ENCODE measurements at regions not wholly inside any gene's neighbourhood (a gene's known extent, or its start where the extent isn't known, plus 50 kb on each side); places are given as distances from the start of the nearest gene placed in this dataset.

- Mint-ChIP-seq H3K4me1 (no peaks in the 10 kb centered on the region), H3K4me3 (no peak overlapping the region), H3K27ac (no peak overlapping the region), H3K27me3 (peaks cover 10% of the 10 kb centered on the region), H3K9me3 (ENCODE audit: insufficient read depth) (no peaks in the 10 kb centered on the region)
- Histone ChIP-seq H3K4me3 (ENCODE audit: control extremely low read depth in 1 of 5, extremely low read depth in 1 of 5, insufficient read depth in 1 of 5, low read depth in 2 of 5, low read length in 4 of 5) (no peak overlapping the region), H3K27me3 (replicated peaks in 1 of 4; ENCODE audit: control extremely low read depth in 1 of 4, control insufficient read depth in 3 of 4, insufficient read depth in 4 of 4, low read length in 3 of 4) (no peaks in the 10 kb centered on the region), H3K4me1 (ENCODE audit: control insufficient read depth in 2 of 2, insufficient read depth in 2 of 2, low read length in 2 of 2) (no peaks in the 10 kb centered on the region), H3K79me2 (ENCODE audit: control insufficient read depth, insufficient read depth, low read length) (no peaks in the 10 kb centered on the region), H3K27ac (ENCODE audit: low read length in 2 of 2) (no peak overlapping the region), H3K9ac (ENCODE audit: low read length) (no peak overlapping the region), H2AFZ (ENCODE audit: insufficient read depth, low read depth, low read length, poor library complexity, severe bottlenecking) (no peak overlapping the region), H3K36me3 (replicated peaks in 1 of 2; ENCODE audit: control extremely low read depth in 1 of 2, control insufficient read depth in 1 of 2, extremely low read depth in 1 of 2, insufficient read depth in 2 of 2, low read length in 1 of 2) (no peaks in the 10 kb centered on the region), H3K9me3 (ENCODE audit: control extremely low read depth in 1 of 3, control insufficient read depth in 2 of 3, insufficient read depth in 1 of 3, low read length in 2 of 3) (peaks cover 0 to 18% (median 0%) of the 10 kb centered on the region in 3 donors), H4K20me1 (ENCODE audit: control insufficient read depth, insufficient read depth, low read length, poor library complexity, severe bottlenecking) (no peaks in the 10 kb centered on the region), H3K4me2 (replicated peaks; ENCODE audit: low read depth, low read length, poor library complexity, severe bottlenecking) (no peak overlapping the region)
- intact Hi-C loops (cut with micrococcal nuclease): no loop called here
- DNase-seq: no peak
- ChIA-PET CTCF (no interaction called here), POLR2A (no interaction called here)
- 58% methylated on average over 7 of the region's 11 CpGs for WGBS (ENCODE audit: insufficient coverage)
- no peak for ATAC-seq (ENCODE audit: low read depth)
- TF ChIP-seq EZH2 (IDR thresholded peaks at IDR 0.05; ENCODE audit: borderline replicate concordance, insufficient read depth, low read depth, low read length, poor library complexity, severe bottlenecking) (no peak), CTCF (IDR thresholded peaks at IDR 0.05) (no peak)
Observed at GRCh38 chr19:29293292-29293691, 80.3 kb upstream of the UQCRFS1 start.

- Mint-ChIP-seq H3K27ac (no peak overlapping the region), H3K9me3 (ENCODE audit: insufficient read depth) (no peaks in the 10 kb centered on the region), H3K27me3 (peaks cover 10% of the 10 kb centered on the region), H3K4me3 (no peak overlapping the region), H3K4me1 (no peaks in the 10 kb centered on the region)
- H3K4me1 ChIP-seq (ENCODE audit: control insufficient read depth in 2 of 2, insufficient read depth in 2 of 2, low read length in 2 of 2): no peaks in the 10 kb centered on the region
- H2AFZ ChIP-seq (ENCODE audit: insufficient read depth, low read depth, low read length, poor library complexity, severe bottlenecking): no peak overlapping the region
- no peak overlapping the region for H3K4me2 ChIP-seq (replicated peaks; ENCODE audit: low read depth, low read length, poor library complexity, severe bottlenecking)
- no peaks in the 10 kb centered on the region for H3K79me2 ChIP-seq (ENCODE audit: control insufficient read depth, insufficient read depth, low read length)
- intact Hi-C loops (cut with micrococcal nuclease): no loop called here
- CTCF ChIA-PET: no interaction called here
- no peak for ATAC-seq (ENCODE audit: low read depth)
- 77% methylated on average over 6 of the region's 7 CpGs for WGBS (ENCODE audit: insufficient coverage)
- no peak for DNase-seq
- no peak overlapping the region for H3K4me3 ChIP-seq (ENCODE audit: control extremely low read depth in 1 of 5, extremely low read depth in 1 of 5, insufficient read depth in 1 of 5, low read depth in 2 of 5, low read length in 4 of 5)
- H3K27me3 ChIP-seq (replicated peaks in 1 of 4; ENCODE audit: control extremely low read depth in 1 of 4, control insufficient read depth in 3 of 4, insufficient read depth in 4 of 4, low read length in 3 of 4): no peaks in the 10 kb centered on the region
- no peaks in the 10 kb centered on the region for H4K20me1 ChIP-seq (ENCODE audit: control insufficient read depth, insufficient read depth, low read length, poor library complexity, severe bottlenecking)
- peaks cover 0 to 13% (median 0%) of the 10 kb centered on the region in 3 donors for H3K9me3 ChIP-seq (ENCODE audit: control extremely low read depth in 1 of 3, control insufficient read depth in 2 of 3, insufficient read depth in 1 of 3, low read length in 2 of 3)
- TF ChIP-seq EZH2 (IDR thresholded peaks at IDR 0.05; ENCODE audit: borderline replicate concordance, insufficient read depth, low read depth, low read length, poor library complexity, severe bottlenecking) (no peak), CTCF (IDR thresholded peaks at IDR 0.05) (no peak)
- H3K27ac ChIP-seq (ENCODE audit: low read length in 2 of 2): no peak overlapping the region
- POLR2A ChIA-PET: no interaction called here
- H3K9ac ChIP-seq (ENCODE audit: low read length): no peak overlapping the region
- H3K36me3 ChIP-seq (replicated peaks in 1 of 2; ENCODE audit: control extremely low read depth in 1 of 2, control insufficient read depth in 1 of 2, extremely low read depth in 1 of 2, insufficient read depth in 2 of 2, low read length in 1 of 2): no peaks in the 10 kb centered on the region
Observed at GRCh38 chr19:29293736-29294342, 80.9 kb upstream of the UQCRFS1 start.
